Coronary artery (tissue), 2 donors: ENCODE measurements at regions not wholly inside any gene's neighbourhood (a gene's known extent, or its start where the extent isn't known, plus 50 kb on each side); places are given as distances from the start of the nearest gene placed in this dataset.

Experiments used
- DNase-seq: peaks from one replicate; pipeline ENCODE4 v3.0.0-alpha.2; 2017; ENCODE audit warnings: low spot score
- H3K27ac ChIP-seq, 2 donors: fragments of 200-600 bp; sonication (generic); one replicate each; pipeline ENCODE4 v1.5.1; 2016 to 2019
- H3K4me3 ChIP-seq: fragments of 200-600 bp; sonication (generic); 2 replicates; pipeline ENCODE4 v1.5.1; 2016; ENCODE audit warnings: mild to moderate bottlenecking, moderate library complexity
- CTCF ChIP-seq: fragments of 200-600 bp; sonication (generic); IDR thresholded peaks from one replicate; pipeline ENCODE4 v1.5.1; 2019; ENCODE audit warnings: antibody characterized with exemption

GRCh38 chr9:30293231-30293630 lies 2091.2 kb upstream of the ACO1 start:
- no peak for TF ChIP-seq CTCF
- H3K27ac ChIP-seq, result no peak overlapping the region
- DNase-seq, result no peak
- no peak overlapping the region for H3K4me3 ChIP-seq

- Histone ChIP-seq H3K27ac (no peak overlapping the region), H3K4me3 (no peak overlapping the region)
- DNase-seq, result no peak
- TF ChIP-seq CTCF, result no peak
Measured at GRCh38 chr9:30299126-30299780, 2085.2 kb upstream of the ACO1 start.

GRCh38 chr9:30301271-30301963 lies 2083.0 kb upstream of the ACO1 start:
- Histone ChIP-seq H3K27ac (no peak overlapping the region), H3K4me3 (no peak overlapping the region)
- no peak for TF ChIP-seq CTCF
- no peak for DNase-seq

- H3K4me3 ChIP-seq, result no peak overlapping the region
- DNase-seq, result no peak
- H3K27ac ChIP-seq, result no peak overlapping the region
- TF ChIP-seq CTCF, result no peak
Measured at GRCh38 chr9:30310711-30311110, 2073.7 kb upstream of the ACO1 start.

- Histone ChIP-seq H3K4me3 (no peak overlapping the region), H3K27ac (no peak overlapping the region)
- DNase-seq, result no peak
- no peak for TF ChIP-seq CTCF
Measured at GRCh38 chr9:30329431-30329830, 2055.0 kb upstream of the ACO1 start.

GRCh38 chr9:30348904-30349303 lies 2035.5 kb upstream of the ACO1 start:
- no peak for DNase-seq
- no peak for TF ChIP-seq CTCF
- Histone ChIP-seq H3K27ac (no peak overlapping the region), H3K4me3 (no peak overlapping the region)
